CD4-positive, alpha-beta T cell (primary cell): ENCODE measurements at regions not wholly inside any gene's neighbourhood (a gene's known extent, or its start where the extent isn't known, plus 50 kb on each side); places are given as distances from the start of the nearest gene placed in this dataset.

Source experiments
- ATAC-seq: fragments of 200-7000 bp; cut with Tn5 transposase; one replicate; pipeline ENCODE4 v1.10.0; 2022; ENCODE audit warnings: mild to moderate bottlenecking; ENCODE audit not compliant: poor library complexity
- CTCF ChIA-PET: fragments of 350-600 bp; sonication (Branson Sonifier 250); formaldehyde crosslinking; loops from one replicate; lab custom pipeline; 2021; ENCODE audit warnings: antibody characterized with exemption, inconsistent platforms; lab: Charles Lee
- POLR2A ChIA-PET: fragments of 350-600 bp; sonication (Branson Sonifier 250); formaldehyde crosslinking; loops from one replicate; lab custom pipeline; 2021; ENCODE audit warnings: antibody characterized with exemption, inconsistent platforms; lab: Charles Lee
- DNase-seq, 14 experiments: peaks; one replicate each; pipeline ENCODE4 v3.0.0-alpha.2; 2013 to 2020; ENCODE audit warnings: mixed read lengths in 2 of 14
- H3K27ac ChIP-seq, 2 donors: one replicate each; pipeline versions ENCODE4 v1.5.1 to v1.7.0; 2013; ENCODE audit warnings: low read length in 2 of 2, low read depth in 1 of 2, mild to moderate bottlenecking in 1 of 2
- H3K27me3 ChIP-seq, 2 experiments: 1 replicate in 1 of 2; 2 replicates in 1 of 2; pipeline versions ENCODE4 v1.6.1 to v1.7.0; 2013; ENCODE audit warnings: low read length in 2 of 2, control low read depth in 1 of 2, mild to moderate bottlenecking in 1 of 2, moderate library complexity in 1 of 2; ENCODE audit not compliant: insufficient read depth in 2 of 2, control insufficient read depth in 1 of 2
- H3K36me3 ChIP-seq: one replicate; pipeline ENCODE4 v1.6.1; 2013; ENCODE audit warnings: low read length, control low read depth; ENCODE audit not compliant: insufficient read depth
- H3K4me1 ChIP-seq: one replicate; pipeline ENCODE4 v1.6.1; 2013; ENCODE audit warnings: low read length, control low read depth; ENCODE audit not compliant: insufficient read depth
- H3K4me3 ChIP-seq: one replicate; pipeline ENCODE4 v1.5.1; 2013; ENCODE audit warnings: mild to moderate bottlenecking, low read length, moderate library complexity
- H3K9me3 ChIP-seq, 2 experiments: 1 replicate in 1 of 2; 2 replicates in 1 of 2; pipeline versions ENCODE4 v1.6.1 to v1.7.0; 2013; ENCODE audit warnings: low read length in 2 of 2, mild to moderate bottlenecking in 2 of 2, control low read depth in 1 of 2, moderate library complexity in 1 of 2; ENCODE audit not compliant: control insufficient read depth in 1 of 2, insufficient read depth in 1 of 2
- H3K27ac Mint-ChIP-seq: one replicate; pipeline ENCODE4 v1.8.0; 2020; ENCODE audit warnings: mixed read lengths
- H3K27me3 Mint-ChIP-seq: one replicate; pipeline ENCODE4 v1.8.0; 2021; ENCODE audit warnings: mixed read lengths
- H3K36me3 Mint-ChIP-seq: one replicate; pipeline ENCODE4 v1.8.0; 2021; ENCODE audit warnings: low read depth, mixed read lengths
- H3K4me1 Mint-ChIP-seq: one replicate; pipeline ENCODE4 v1.8.0; 2021; ENCODE audit warnings: low read depth, mixed read lengths
- H3K4me3 Mint-ChIP-seq: one replicate; pipeline ENCODE4 v1.8.0; 2020; ENCODE audit warnings: mild to moderate bottlenecking, mixed read lengths
- H3K9me3 Mint-ChIP-seq: one replicate; pipeline ENCODE4 v1.8.0; 2020; ENCODE audit warnings: mixed read lengths
- intact Hi-C, 2 experiments: fragments of 100-400 bp; cut with DNase I in 1 of 2; cut with micrococcal nuclease in 1 of 2; formaldehyde crosslinking; loops; one replicate each; pipeline versions ENCODE4 v1.15.1 to v1.9.0; 2023 to 2025; cut with DNase I, micrococcal nuclease
- TF ChIP-seq, protein P1 (sequence below): fragments of 200-600 bp; IDR thresholded peaks from one replicate; pipeline ENCODE4 v1.8.0; 2022; ENCODE audit warnings: antibody characterized with exemption, mild to moderate bottlenecking

DNA sequence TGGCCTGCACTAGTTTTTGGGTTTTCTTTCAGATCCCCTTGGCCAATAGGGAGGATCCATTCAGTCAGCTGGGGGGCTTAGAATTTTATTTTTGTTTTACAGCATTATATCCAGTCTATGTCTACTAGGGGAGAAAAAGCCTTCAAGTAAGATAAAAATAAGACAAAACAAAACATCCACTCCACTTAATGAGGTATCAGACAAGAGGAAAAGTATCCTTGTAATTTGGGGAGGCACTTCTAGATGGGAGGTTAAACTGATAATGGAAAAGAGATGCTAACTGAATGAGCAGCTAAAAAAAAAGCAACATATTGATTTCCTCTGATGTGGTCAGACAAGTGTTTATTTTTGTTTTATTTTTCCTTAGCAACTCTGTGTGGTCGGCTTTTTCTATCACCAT is 278.0 kb upstream of the ANO3 start:
- Mint-ChIP-seq H3K27ac (no peak overlapping the region), H3K36me3 (no peaks in the 10 kb centered on the region), H3K4me3 (no peak overlapping the region), H3K4me1 (no peaks in the 10 kb centered on the region), H3K27me3 (no peaks in the 10 kb centered on the region), H3K9me3 (peaks cover 5% of the 10 kb centered on the region)
- ChIA-PET CTCF (no interaction called here), POLR2A (no interaction called here)
- Histone ChIP-seq H3K4me1 (no peaks in the 10 kb centered on the region), H3K36me3 (no peaks in the 10 kb centered on the region), H3K9me3 (no peaks in the 10 kb centered on the region), H3K27me3 (no peaks in the 10 kb centered on the region), H3K4me3 (no peak overlapping the region), H3K27ac (no peak overlapping the region)
- intact Hi-C loops = no loop called here
- TF ChIP-seq, protein P1, sequence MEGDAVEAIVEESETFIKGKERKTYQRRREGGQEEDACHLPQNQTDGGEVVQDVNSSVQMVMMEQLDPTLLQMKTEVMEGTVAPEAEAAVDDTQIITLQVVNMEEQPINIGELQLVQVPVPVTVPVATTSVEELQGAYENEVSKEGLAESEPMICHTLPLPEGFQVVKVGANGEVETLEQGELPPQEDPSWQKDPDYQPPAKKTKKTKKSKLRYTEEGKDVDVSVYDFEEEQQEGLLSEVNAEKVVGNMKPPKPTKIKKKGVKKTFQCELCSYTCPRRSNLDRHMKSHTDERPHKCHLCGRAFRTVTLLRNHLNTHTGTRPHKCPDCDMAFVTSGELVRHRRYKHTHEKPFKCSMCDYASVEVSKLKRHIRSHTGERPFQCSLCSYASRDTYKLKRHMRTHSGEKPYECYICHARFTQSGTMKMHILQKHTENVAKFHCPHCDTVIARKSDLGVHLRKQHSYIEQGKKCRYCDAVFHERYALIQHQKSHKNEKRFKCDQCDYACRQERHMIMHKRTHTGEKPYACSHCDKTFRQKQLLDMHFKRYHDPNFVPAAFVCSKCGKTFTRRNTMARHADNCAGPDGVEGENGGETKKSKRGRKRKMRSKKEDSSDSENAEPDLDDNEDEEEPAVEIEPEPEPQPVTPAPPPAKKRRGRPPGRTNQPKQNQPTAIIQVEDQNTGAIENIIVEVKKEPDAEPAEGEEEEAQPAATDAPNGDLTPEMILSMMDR = no peak
- no peak for ATAC-seq
- no peak for DNase-seq

DNA sequence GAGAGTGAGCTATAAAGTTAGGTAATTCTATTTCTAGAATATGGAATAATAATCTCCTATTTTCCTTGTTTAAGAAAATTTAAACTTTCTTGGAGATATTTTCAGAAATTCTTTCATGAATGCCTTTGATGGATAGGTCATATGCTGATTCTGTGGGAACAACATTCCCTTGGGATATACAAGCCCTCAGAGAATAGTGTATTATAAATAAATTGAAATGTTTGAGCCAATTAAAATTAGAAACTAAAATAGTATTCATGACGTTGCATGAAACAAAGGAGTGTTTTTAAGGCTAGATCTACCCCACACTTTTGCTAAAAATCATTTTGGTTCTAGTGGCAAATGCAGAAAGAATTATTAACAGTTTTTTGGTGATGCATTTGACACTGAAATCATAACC is 269.3 kb upstream of the ANO3 start:
- Mint-ChIP-seq H3K27ac (no peak overlapping the region), H3K36me3 (no peaks in the 10 kb centered on the region), H3K4me1 (no peaks in the 10 kb centered on the region), H3K9me3 (peaks cover 7% of the 10 kb centered on the region), H3K27me3 (no peaks in the 10 kb centered on the region), H3K4me3 (no peak overlapping the region)
- intact Hi-C loops = no loop called here
- ATAC-seq (no peak), DNase-seq (no peak)
- Histone ChIP-seq H3K9me3 (peaks cover 0 to 3% of the 10 kb centered on the region in 2 experiments), H3K27ac (no peak overlapping the region), H3K4me1 (no peaks in the 10 kb centered on the region), H3K27me3 (no peaks in the 10 kb centered on the region), H3K36me3 (no peaks in the 10 kb centered on the region), H3K4me3 (no peak overlapping the region)
- TF ChIP-seq, protein P1 = no peak
- POLR2A ChIA-PET = no interaction called here
- CTCF ChIA-PET = no interaction called here

DNA sequence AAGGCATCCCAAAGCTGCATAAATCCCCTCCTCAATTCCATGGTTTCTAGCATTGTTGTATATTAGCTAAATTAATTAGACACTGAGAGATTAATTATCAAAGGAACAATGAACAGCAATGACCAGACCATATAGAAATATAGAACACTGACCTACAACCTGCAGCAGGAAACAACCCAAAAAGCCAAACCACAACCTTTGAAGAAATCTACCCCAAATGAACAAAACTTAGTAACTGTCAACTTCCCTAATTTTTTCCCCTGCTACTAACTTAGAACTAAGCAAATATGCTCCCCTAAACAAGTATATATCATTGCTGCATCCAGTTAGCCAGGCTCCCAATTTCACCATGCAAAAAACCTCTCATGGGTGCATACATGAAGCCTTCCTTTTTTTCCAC is 268.0 kb upstream of the ANO3 start:
- intact Hi-C loops = no loop called here
- POLR2A ChIA-PET = no interaction called here
- Mint-ChIP-seq H3K27me3 (no peaks in the 10 kb centered on the region), H3K4me1 (no peaks in the 10 kb centered on the region), H3K36me3 (no peaks in the 10 kb centered on the region), H3K4me3 (no peak overlapping the region), H3K9me3 (peaks cover 5% of the 10 kb centered on the region), H3K27ac (no peak overlapping the region)
- Histone ChIP-seq H3K36me3 (no peaks in the 10 kb centered on the region), H3K4me3 (no peak overlapping the region), H3K27ac (no peak overlapping the region), H3K9me3 (peaks cover 0 to 3% of the 10 kb centered on the region in 2 experiments), H3K27me3 (no peaks in the 10 kb centered on the region), H3K4me1 (no peaks in the 10 kb centered on the region)
- no peak for ATAC-seq
- TF ChIP-seq, protein P1 = no peak
- no peak for DNase-seq
- CTCF ChIA-PET = no interaction called here
